ENCODE measurements at regions not wholly inside any gene's neighbourhood (a gene's known extent, or its start where the extent isn't known, plus 50 kb on each side); places are given as distances from the start of the nearest gene placed in this dataset.
A peak's percentile ranks its signal among the peaks of the same experiment; 100 is the strongest.

DNA sequence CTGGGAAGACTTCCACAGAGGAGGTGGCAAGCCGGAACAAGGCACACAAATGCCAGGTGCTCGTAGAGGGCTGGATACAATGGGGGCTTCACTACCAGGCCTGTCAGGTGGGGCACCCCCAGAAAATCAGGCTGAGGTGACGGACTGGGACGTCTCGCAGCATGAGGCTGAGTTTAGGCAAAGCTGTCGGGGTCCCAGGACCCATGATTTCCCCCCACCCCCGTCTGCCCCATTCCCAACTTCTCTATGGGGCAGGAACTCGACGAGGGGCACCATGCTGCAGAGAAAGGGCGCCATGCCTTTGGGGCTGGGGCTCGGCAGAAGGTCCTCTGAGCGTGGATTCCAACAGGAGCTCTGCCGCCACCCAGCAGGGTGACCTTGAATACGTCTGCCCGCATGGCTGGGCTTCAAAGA is 65.7 kb upstream of the HES1 start:
- H3K4me3 ChIP-seq (ENCODE audit: low read depth, low read length) = peak overlapping the region; percentile 37
- TF ChIP-seq, protein P1, sequence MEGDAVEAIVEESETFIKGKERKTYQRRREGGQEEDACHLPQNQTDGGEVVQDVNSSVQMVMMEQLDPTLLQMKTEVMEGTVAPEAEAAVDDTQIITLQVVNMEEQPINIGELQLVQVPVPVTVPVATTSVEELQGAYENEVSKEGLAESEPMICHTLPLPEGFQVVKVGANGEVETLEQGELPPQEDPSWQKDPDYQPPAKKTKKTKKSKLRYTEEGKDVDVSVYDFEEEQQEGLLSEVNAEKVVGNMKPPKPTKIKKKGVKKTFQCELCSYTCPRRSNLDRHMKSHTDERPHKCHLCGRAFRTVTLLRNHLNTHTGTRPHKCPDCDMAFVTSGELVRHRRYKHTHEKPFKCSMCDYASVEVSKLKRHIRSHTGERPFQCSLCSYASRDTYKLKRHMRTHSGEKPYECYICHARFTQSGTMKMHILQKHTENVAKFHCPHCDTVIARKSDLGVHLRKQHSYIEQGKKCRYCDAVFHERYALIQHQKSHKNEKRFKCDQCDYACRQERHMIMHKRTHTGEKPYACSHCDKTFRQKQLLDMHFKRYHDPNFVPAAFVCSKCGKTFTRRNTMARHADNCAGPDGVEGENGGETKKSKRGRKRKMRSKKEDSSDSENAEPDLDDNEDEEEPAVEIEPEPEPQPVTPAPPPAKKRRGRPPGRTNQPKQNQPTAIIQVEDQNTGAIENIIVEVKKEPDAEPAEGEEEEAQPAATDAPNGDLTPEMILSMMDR (IDR thresholded peaks at IDR 0.05; ENCODE audit: low read depth, low read length) = no peak
- TF ChIP-seq, protein P2, sequence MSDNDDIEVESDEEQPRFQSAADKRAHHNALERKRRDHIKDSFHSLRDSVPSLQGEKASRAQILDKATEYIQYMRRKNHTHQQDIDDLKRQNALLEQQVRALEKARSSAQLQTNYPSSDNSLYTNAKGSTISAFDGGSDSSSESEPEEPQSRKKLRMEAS (IDR thresholded peaks at IDR 0.05; ENCODE audit: low read depth, low read length) = no peak
- TF ChIP-seq MYC (IDR thresholded peaks at IDR 0.05; ENCODE audit: low read depth, low read length) (no peak), POLR2A (IDR thresholded peaks at IDR 0.05; ENCODE audit: extremely low read depth, insufficient read length) (no peak)
- no peak for DNase-seq (ENCODE audit: low read depth)

DNA sequence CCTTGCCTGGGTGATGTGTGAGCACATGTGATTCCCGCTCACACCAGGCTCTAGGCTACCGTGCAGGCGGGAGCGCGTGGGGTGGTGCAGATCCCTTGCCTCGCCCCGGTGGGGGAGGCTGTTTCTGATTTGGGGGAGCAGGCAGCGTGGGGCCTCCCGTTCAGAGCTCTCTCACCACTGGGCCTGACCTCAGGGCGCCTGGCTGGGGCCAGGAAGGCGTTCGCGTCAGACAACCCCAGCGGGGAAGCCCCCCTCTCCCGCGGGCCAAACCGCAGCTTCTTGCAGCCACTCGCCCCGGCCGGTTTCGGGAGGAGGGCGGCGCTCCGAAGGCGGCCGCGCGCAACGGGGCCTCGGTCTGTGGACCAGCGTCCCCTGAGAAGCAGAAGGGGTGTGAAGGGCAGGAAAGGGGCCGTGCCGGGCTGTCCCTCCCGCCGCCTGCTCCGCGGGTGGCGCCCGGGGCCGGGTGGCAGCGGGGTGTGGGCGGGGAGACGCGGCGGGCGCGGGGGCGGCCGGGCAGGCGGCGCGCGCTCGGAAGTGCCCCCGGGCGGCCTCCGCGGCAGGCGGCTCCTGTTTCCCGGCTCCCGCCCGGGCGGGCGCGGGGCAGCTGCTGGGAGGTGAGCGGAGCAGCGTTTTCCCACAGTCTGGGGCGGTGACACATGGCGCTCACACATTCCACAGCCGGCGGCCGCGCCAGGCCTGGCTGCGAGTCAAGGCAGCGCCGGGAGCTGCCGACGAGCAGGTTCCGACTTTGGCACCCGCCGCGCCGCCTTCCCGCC is 65.1 kb upstream of the HES1 start:
- peak; percentile 93 for DNase-seq (ENCODE audit: low read depth)
- TF ChIP-seq, protein P2 (IDR thresholded peaks at IDR 0.05; ENCODE audit: low read depth, low read length) = peak; percentile 89
- TF ChIP-seq POLR2A (IDR thresholded peaks at IDR 0.05; ENCODE audit: extremely low read depth, insufficient read length) (no peak), MYC (IDR thresholded peaks at IDR 0.05; ENCODE audit: low read depth, low read length) (peak; percentile 51)
- TF ChIP-seq, protein P1 (IDR thresholded peaks at IDR 0.05; ENCODE audit: low read depth, low read length) = no peak
- H3K4me3 ChIP-seq (ENCODE audit: low read depth, low read length) = peak overlapping the region; percentile 44

DNA sequence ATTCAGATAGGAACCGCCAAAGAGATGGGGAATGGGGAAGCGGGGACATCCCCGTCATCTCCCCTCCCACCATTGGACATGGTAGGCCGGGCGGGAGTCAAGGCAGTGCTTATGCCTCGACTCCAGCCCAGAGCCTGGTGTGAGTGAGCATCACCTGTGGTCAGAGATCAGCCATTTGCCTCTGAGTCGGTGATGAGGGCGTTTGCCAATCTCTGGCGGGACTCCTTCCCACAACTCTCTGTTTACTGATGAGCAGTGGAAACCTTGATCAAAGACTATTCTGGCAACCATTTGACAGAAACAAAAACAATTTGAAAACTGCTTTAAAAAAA is 63.9 kb upstream of the HES1 start:
- no peak for DNase-seq (ENCODE audit: low read depth)
- no peak overlapping the region for H3K4me3 ChIP-seq (ENCODE audit: low read depth, low read length)
- TF ChIP-seq, protein P1 (IDR thresholded peaks at IDR 0.05; ENCODE audit: low read depth, low read length) = no peak
- no peak for TF ChIP-seq MYC (IDR thresholded peaks at IDR 0.05; ENCODE audit: low read depth, low read length)
- TF ChIP-seq POLR2A (IDR thresholded peaks at IDR 0.05; ENCODE audit: extremely low read depth, insufficient read length) = no peak
- TF ChIP-seq, protein P2 (IDR thresholded peaks at IDR 0.05; ENCODE audit: low read depth, low read length) = no peak

DNA sequence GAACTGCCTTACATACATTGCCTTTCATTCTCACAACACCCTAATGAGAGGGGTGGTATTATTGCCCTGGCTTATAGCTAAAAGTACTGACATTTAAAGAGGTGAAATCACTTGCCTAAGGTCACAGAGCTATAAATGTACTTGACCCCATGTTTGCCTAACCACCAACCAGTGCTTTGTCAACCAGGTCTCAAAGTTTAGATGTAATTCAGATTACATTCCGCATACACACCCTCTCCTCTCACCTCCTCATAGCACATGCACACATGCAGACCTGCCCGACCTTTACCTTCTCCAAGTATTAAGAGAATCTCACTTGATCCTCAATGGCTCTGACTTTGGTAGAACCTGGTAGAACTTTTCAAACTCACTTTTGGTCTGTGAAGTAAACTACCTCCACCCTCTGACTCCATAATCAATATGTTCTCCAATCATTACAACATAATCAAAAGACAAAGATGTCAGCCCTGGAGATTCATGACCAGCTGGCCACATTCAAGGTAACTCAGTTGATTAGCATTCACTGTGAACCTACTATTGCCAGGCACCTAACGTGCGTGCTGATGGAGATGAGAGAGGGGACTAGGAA is 63.2 kb upstream of the HES1 start:
- no peak overlapping the region for H3K4me3 ChIP-seq (ENCODE audit: low read depth, low read length)
- TF ChIP-seq, protein P2 (IDR thresholded peaks at IDR 0.05; ENCODE audit: low read depth, low read length) = no peak
- no peak for TF ChIP-seq POLR2A (IDR thresholded peaks at IDR 0.05; ENCODE audit: extremely low read depth, insufficient read length)
- TF ChIP-seq, protein P1 (IDR thresholded peaks at IDR 0.05; ENCODE audit: low read depth, low read length) = no peak
- no peak for TF ChIP-seq MYC (IDR thresholded peaks at IDR 0.05; ENCODE audit: low read depth, low read length)
- no peak for DNase-seq (ENCODE audit: low read depth)

DNA sequence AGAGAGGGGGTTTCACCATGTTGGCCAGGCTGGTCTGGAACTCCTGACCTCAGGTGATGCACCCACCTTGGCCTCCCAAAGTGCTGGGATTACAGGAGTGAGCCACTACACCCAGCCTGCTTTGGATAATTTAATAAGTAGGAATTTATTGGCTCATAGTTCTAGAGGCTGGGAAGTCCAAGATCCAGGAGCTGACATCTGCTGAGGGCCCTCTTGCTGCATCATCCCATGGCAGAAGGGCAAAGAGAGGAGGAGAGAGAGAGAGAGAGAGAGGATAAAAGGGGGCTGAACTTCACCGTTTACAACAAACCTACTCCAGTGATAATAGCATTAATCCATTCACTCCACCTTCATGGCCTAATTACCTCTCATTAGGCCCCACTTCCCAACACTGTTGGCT is 62.0 kb upstream of the HES1 start:
- no peak overlapping the region for H3K4me3 ChIP-seq (ENCODE audit: low read depth, low read length)
- no peak for TF ChIP-seq POLR2A (IDR thresholded peaks at IDR 0.05; ENCODE audit: extremely low read depth, insufficient read length)
- TF ChIP-seq MYC (IDR thresholded peaks at IDR 0.05; ENCODE audit: low read depth, low read length) = no peak
- TF ChIP-seq, protein P1 (IDR thresholded peaks at IDR 0.05; ENCODE audit: low read depth, low read length) = no peak
- TF ChIP-seq, protein P2 (IDR thresholded peaks at IDR 0.05; ENCODE audit: low read depth, low read length) = no peak
- no peak for DNase-seq (ENCODE audit: low read depth)
